Adipocyte (in vitro differentiated cells): ENCODE measurements at regions not wholly inside any gene's neighbourhood (a gene's known extent, or its start where the extent isn't known, plus 50 kb on each side); places are given as distances from the start of the nearest gene placed in this dataset.
A peak's percentile ranks its signal among the peaks of the same experiment; 100 is the strongest.

ENCODE experiments used
- DNase-seq: peaks from one replicate; pipeline ENCODE4 v3.0.0-alpha.2; 2015; ENCODE audit warnings: low read depth
- H3K27me3 ChIP-seq: replicated peaks from 2 replicates; pipeline ENCODE4 v1.7.0; 2013; ENCODE audit warnings: mild to moderate bottlenecking, low read length, moderate library complexity; ENCODE audit not compliant: control insufficient read depth, insufficient read depth
- H3K36me3 ChIP-seq: 2 replicates; pipeline ENCODE4 v1.7.0; 2013; ENCODE audit warnings: low read length, mild to moderate bottlenecking, moderate library complexity; ENCODE audit not compliant: control insufficient read depth, insufficient read depth, severe bottlenecking
- H3K4me1 ChIP-seq: 2 replicates; pipeline ENCODE4 v1.7.0; 2013; ENCODE audit warnings: mild to moderate bottlenecking, low read length, moderate library complexity; ENCODE audit not compliant: control insufficient read depth, insufficient read depth
- H3K4me3 ChIP-seq: 2 replicates; pipeline ENCODE4 v1.7.0; 2013; ENCODE audit warnings: mild to moderate bottlenecking, low read length, moderate library complexity
- H3K9ac ChIP-seq: 2 replicates; pipeline ENCODE4 v1.7.0; 2013; ENCODE audit warnings: mild to moderate bottlenecking, low read length, moderate library complexity
- H3K9me3 ChIP-seq: 2 replicates; pipeline ENCODE4 v1.7.0; 2013; ENCODE audit warnings: mild to moderate bottlenecking, low read length, moderate library complexity; ENCODE audit not compliant: control insufficient read depth

DNA sequence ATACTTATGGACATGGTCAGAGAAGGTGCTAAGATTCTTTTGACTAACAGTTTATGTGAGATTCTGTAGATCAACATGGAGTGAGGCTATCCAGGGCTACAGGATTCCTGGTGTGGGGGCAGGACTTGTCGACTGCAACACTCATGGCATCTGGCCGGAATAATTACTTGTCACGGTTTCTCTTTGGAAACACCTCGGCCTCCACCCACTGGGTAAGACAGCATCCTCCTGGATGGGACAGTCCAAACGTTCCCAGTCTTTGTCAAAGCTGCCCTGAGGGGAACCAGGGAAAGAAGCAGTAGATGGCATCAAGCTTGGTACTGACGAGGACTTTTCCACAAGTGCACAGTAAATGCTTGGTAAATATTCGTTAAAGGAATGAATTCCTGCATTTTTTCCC lies 762.8 kb downstream of the BRD1 start:
- Histone ChIP-seq H3K27me3 (peaks cover 28% of the 10 kb centered on the region), H3K4me1 (no peaks in the 10 kb centered on the region), H3K9ac (no peak overlapping the region), H3K4me3 (no peak overlapping the region), H3K36me3 (no peaks in the 10 kb centered on the region), H3K9me3 (no peaks in the 10 kb centered on the region)
- no peak for DNase-seq

DNA sequence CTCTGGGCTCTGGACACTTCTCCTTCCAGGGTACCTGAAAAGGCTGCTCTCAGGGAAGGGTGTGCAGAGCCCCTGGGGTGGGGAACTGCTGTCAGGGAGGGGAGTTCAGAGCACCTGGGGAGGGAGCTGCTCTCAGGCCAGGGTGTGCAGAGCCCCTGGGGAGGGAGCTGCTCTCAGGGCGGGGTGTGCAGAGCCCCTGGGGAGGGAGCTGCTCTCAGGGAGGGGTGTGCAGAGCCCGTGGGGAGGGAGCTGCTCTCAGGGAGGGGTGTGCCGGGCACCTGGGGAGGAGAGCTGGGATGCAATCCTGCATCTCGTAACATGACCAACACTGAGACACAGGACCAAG lies 764.2 kb downstream of the BRD1 start:
- H3K9ac ChIP-seq = no peak overlapping the region
- no peaks in the 10 kb centered on the region for H3K36me3 ChIP-seq
- DNase-seq = no peak
- H3K27me3 ChIP-seq = peaks cover 26% of the 10 kb centered on the region
- no peaks in the 10 kb centered on the region for H3K4me1 ChIP-seq
- no peaks in the 10 kb centered on the region for H3K9me3 ChIP-seq
- H3K4me3 ChIP-seq = no peak overlapping the region

DNA sequence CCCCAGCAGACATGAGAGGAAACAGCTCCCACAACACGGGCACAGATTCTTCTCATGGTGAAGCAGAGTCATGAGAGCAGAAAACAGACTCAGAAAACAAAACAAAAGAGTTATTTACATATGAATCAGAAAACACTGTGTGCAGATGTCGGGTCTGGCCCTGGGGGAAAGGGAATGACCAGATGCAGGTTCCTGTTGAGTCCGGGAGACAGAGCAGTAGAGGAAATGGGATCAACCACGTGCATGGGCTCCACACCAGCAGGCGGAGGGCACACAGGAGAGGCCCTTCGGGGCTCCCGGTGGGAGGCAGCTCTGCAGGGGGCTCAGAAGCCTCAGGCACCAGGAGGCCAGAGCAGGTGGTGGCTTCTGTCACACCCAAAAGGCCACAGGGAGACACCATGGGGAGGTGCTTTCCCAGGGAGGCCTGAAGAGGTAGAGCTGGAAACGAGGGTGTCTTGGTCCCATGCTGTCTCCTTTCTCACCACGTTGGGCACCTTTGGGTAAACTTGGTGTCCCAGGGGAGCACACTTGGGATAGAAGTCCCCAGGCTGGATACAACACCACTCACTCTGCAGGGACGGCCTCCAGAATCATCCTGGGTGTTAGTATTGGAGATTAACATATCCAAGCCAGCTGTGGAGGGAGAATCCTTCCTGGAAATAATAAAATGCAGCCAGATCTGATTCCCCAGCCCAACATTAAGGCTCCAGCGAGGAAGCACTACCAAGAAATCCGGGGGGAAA lies 764.7 kb downstream of the BRD1 start:
- H3K27me3 ChIP-seq = peaks cover 29% of the 10 kb centered on the region
- no peak overlapping the region for H3K4me3 ChIP-seq
- H3K9me3 ChIP-seq = no peaks in the 10 kb centered on the region
- H3K36me3 ChIP-seq = no peaks in the 10 kb centered on the region
- no peaks in the 10 kb centered on the region for H3K4me1 ChIP-seq
- no peak overlapping the region for H3K9ac ChIP-seq
- no peak for DNase-seq

DNA sequence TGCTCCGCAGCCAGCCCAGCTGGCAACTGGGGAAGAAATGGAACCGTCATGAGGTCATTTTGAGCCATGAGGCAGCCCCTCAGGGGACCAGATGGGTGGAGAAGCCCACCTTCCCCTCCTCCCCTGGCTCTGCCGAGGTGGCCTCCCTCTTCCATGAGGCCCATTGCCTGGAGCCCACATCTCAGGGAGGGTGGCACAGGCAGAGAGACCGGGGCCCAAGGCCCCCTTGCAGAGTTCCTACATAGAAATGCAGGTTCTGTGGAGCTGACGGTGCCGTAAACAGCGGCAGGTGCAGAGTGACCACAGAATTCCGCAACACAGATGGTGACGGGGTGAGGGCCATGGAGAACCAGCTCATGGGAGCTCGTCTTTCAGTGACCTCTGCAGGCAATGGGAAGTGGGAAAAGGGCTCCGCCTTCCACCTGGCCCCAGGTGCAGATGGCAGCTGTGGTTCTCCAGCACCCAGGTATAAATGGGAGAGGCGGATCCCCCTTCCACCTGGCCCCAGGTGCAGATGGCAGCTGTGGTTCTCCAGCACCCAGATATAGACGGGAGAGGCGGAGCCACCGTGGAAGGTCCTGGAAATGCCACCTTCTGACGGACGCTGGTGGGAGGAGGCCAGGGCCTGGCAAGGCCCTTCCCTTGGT lies 765.4 kb downstream of the BRD1 start:
- Histone ChIP-seq H3K27me3 (peaks cover 32% of the 10 kb centered on the region), H3K4me3 (no peak overlapping the region), H3K9ac (no peak overlapping the region), H3K4me1 (no peaks in the 10 kb centered on the region), H3K36me3 (no peaks in the 10 kb centered on the region), H3K9me3 (no peaks in the 10 kb centered on the region)
- no peak for DNase-seq

DNA sequence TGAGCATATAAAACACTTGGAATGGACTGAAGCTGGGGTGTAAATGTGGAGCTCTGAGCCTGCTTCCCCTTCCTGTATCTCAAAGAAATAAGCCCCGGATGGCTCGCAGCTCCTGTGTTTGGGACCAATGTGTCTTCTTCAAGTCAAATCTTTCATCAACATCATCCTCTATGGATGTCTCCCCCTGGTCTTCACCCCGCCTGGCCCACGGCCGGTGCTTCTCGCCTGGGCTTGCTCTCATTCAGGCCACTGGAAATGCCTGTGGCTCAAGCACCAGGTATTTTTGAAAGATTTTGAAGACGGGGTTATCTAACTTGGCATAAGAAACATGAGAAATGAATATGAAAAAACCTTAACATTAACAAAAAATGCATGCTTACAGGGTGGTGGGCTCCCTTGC lies 769.8 kb downstream of the BRD1 start:
- no peak overlapping the region for H3K4me3 ChIP-seq
- no peak overlapping the region for H3K9ac ChIP-seq
- H3K36me3 ChIP-seq = no peaks in the 10 kb centered on the region
- H3K9me3 ChIP-seq = no peaks in the 10 kb centered on the region
- DNase-seq = no peak
- H3K27me3 ChIP-seq = peaks cover 29% of the 10 kb centered on the region
- no peaks in the 10 kb centered on the region for H3K4me1 ChIP-seq

DNA sequence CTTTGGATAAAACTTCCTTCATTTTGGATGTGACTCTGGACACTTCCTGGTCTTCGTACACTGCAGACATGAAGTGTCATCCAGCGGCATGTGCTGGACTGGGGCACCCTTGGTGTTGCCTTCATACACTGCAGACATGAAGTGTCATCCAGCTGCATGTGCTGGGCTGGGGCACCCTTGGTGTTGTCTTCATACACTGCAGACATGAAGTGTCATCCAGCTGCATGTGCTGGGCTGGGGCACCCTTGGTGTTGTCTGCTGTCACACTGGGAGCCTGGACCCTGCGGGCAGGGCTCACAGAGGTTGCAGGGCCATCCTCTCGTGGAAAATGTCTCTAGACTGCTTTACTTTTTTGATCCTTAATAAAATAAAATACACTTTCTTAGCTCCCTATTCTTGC lies 771.4 kb downstream of the BRD1 start:
- Histone ChIP-seq H3K9me3 (no peaks in the 10 kb centered on the region), H3K27me3 (peaks cover 23% of the 10 kb centered on the region), H3K4me1 (no peaks in the 10 kb centered on the region), H3K4me3 (no peak overlapping the region), H3K9ac (no peak overlapping the region), H3K36me3 (no peaks in the 10 kb centered on the region)
- no peak for DNase-seq

DNA sequence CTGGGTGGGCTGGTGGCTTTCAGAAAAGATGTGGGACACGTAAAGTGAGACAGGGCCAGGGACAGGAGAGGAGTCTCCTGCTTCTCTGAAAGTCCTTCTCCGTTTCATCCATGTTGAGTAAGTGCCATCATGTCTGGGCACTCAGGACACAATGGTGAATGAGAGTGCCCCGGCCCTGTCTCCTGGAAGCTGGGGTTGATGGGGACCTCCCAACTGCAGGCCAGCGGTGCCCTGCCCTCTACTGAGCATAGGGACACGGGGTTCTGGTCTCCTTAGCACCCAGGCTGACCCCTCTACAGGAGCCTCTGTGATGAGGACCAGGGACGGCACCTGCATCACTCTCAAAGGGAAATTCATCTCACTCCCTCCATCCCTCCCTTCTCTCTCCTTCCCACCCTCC lies 772.3 kb downstream of the BRD1 start:
- Histone ChIP-seq H3K36me3 (no peaks in the 10 kb centered on the region), H3K27me3 (peaks cover 19% of the 10 kb centered on the region), H3K9me3 (no peaks in the 10 kb centered on the region), H3K4me3 (no peak overlapping the region), H3K9ac (no peak overlapping the region), H3K4me1 (no peaks in the 10 kb centered on the region)
- DNase-seq = no peak

DNA sequence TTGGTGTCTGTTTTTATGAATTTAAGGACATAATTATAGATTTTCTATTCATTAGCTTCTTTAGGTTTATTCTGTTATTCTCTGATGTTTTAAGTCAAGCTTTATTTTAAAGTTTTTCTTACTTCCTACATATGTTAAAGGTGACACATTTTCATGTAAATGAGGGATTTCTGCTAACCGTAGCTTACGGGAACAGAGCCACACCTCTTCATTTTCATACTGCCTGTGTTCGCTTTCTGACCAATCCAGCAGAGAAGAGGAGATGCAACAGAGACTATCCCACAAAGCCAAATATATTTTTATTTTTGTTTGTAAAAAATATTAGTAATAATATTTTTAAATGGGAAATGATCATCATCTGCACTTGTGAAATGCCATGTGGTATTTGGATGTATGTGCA lies 774.1 kb downstream of the BRD1 start:
- Histone ChIP-seq H3K4me1 (no peaks in the 10 kb centered on the region), H3K4me3 (no peak overlapping the region), H3K36me3 (no peaks in the 10 kb centered on the region), H3K9me3 (no peaks in the 10 kb centered on the region), H3K9ac (no peak overlapping the region), H3K27me3 (peaks cover 13% of the 10 kb centered on the region)
- DNase-seq = no peak

DNA sequence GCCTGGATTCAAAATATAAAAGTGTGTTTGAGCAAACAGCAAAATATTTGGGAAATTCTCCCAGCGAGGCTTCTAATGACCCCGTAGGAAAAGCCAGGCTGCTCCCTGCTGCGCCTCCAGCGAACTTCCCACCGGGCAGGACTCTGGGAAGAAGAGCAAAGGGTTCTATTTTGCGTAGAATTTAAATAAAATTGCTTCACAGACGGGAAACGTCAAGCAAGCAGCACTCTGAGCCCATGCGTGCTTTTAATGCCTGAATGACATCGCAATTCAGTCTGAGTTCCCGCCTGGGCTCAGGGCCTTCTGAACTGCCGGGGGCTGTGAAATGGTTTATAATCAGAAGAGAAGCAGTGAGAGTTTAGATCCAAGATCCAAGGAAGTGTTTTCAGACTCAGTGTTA lies 775.1 kb downstream of the BRD1 start:
- H3K4me1 ChIP-seq = no peaks in the 10 kb centered on the region
- peak overlapping the region; percentile 76 for H3K4me3 ChIP-seq
- no peaks in the 10 kb centered on the region for H3K9me3 ChIP-seq
- DNase-seq = no peak
- peaks cover 4% of the 10 kb centered on the region for H3K27me3 ChIP-seq
- H3K36me3 ChIP-seq = no peaks in the 10 kb centered on the region
- peak overlapping the region; percentile 57 for H3K9ac ChIP-seq

DNA sequence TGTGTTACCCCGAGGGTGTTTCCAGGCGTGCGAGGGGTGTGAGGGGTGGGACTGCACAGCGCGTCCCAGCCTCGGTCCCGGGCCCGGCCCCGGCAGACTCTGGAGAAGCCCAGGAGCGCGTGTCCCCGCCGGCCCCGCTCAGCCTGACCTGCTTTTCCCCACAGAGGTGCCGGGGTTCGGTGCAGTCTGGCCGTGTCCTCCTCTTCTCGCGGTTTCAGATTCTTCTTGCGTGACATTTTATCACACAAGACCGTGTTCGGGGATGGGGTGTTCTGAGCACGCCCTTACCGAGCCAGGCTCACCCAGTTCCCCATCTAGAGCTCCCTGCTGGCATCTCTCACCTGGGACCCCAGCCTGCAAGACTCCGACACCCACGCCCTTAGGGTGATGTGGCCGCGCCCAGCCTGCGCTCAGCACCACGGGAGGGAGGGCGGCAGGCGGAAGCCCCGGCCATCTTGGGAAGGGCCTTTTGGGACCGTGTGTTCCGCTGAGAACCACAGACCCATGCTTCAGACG lies 775.6 kb downstream of the BRD1 start:
- Histone ChIP-seq H3K36me3 (no peaks in the 10 kb centered on the region), H3K4me3 (peak overlapping the region; percentile 76), H3K27me3 (peaks cover 3% of the 10 kb centered on the region), H3K4me1 (no peaks in the 10 kb centered on the region), H3K9me3 (no peaks in the 10 kb centered on the region), H3K9ac (peak overlapping the region; percentile 57)
- DNase-seq = no peak

DNA sequence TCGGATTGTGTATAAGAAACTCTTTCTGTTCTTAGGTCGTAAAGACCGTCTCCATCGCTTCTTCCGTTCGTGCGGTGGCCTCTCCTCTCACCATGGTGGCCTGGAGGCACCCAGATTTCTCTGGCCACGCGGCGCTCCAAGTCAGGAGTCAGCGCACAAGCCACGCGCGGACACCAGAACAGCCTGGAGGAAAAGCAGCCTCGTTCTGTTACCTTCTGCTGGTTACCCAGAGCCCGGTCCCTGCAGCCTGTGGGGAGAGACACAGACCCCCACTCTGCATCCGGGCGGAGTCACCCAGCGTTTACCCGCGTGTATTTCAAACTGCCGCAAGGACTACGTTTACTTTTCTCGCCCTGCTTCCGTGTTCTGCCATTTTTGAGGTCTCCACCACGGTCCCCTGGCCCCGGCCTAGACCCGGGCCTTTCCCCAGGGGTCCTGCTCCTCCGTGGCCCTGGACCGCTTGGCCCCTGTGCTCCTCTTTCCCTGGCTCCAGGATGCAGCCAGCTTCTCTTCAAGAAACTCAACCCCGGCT lies 776.1 kb downstream of the BRD1 start:
- DNase-seq = no peak
- H3K36me3 ChIP-seq = no peaks in the 10 kb centered on the region
- peak overlapping the region; percentile 76 for H3K4me3 ChIP-seq

More for the DNA sequence above, 776.1 kb downstream of the BRD1 start:
- H3K9me3 ChIP-seq = no peaks in the 10 kb centered on the region
- H3K4me1 ChIP-seq = no peaks in the 10 kb centered on the region
- peak overlapping the region; percentile 57 for H3K9ac ChIP-seq
- peaks cover 3% of the 10 kb centered on the region for H3K27me3 ChIP-seq
